PC-3 (cell line): ENCODE measurements at regions not wholly inside any gene's neighbourhood (a gene's known extent, or its start where the extent isn't known, plus 50 kb on each side); places are given as distances from the start of the nearest gene placed in this dataset.

ENCODE experiments used
- ATAC-seq: fragments of 200-7000 bp; cut with Tn5 transposase; 2 replicates; pipeline ENCODE4 v1.9.1; 2020; ENCODE audit warnings: mild to moderate bottlenecking, moderate library complexity
- BruUV-seq: library from RNA; stranded (reverse); fragments of 400-500 nt; replicated peaks from 2 replicates; lab custom pipeline; 2021; lab: Mats Ljungman, UMichigan
- CTCF ChIA-PET: fragments of 300-600 bp; sonication (Branson Sonifier 250); formaldehyde crosslinking; loops from one replicate; lab custom pipeline; 2022; ENCODE audit warnings: antibody characterized with exemption; lab: Charles Lee
- POLR2A ChIA-PET: fragments of 300-600 bp; sonication (Branson Sonifier 250); formaldehyde crosslinking; loops from one replicate; lab custom pipeline; 2022; ENCODE audit warnings: antibody characterized with exemption; ENCODE audit not compliant: unreplicated experiment; lab: Charles Lee
- DNase-seq: peaks from one replicate; pipeline ENCODE4 v3.0.0-alpha.2; 2015
- H2AFZ ChIP-seq: fragments of 300-600 bp; sonication (generic); 2 replicates; pipeline ENCODE4 v1.6.0; 2016; ENCODE audit warnings: antibody characterized with exemption, low read length
- H3F3A ChIP-seq: fragments of 300-600 bp; sonication (generic); one replicate; pipeline ENCODE4 v1.6.0; 2017; ENCODE audit warnings: antibody characterized with exemption, low read length, control low read depth, mild to moderate bottlenecking; ENCODE audit not compliant: unreplicated experiment
- H3K27ac ChIP-seq: fragments of 300-600 bp; sonication (generic); 2 replicates; pipeline ENCODE4 v1.5.1; 2016; ENCODE audit warnings: mild to moderate bottlenecking, low read length
- H3K27me3 ChIP-seq: fragments of 300-600 bp; sonication (generic); 2 replicates; pipeline ENCODE4 v1.6.1; 2016; ENCODE audit warnings: low read length, mixed read lengths
- H3K36me3 ChIP-seq: fragments of 300-600 bp; sonication (generic); 2 replicates; pipeline ENCODE4 v1.6.1; 2016; ENCODE audit warnings: low read depth, mixed run types, low read length, mixed read lengths
- H3K4me1 ChIP-seq: fragments of 300-600 bp; sonication (generic); 2 replicates; pipeline ENCODE4 v1.5.1; 2016; ENCODE audit warnings: low read length; ENCODE audit not compliant: insufficient read depth
- H3K4me2 ChIP-seq: fragments of 300-600 bp; sonication (generic); 2 replicates; pipeline ENCODE4 v1.6.0; 2016; ENCODE audit warnings: low read length
- H3K4me3 ChIP-seq: fragments of 300-600 bp; sonication (generic); 2 replicates; pipeline ENCODE4 v1.5.1; 2016; ENCODE audit warnings: mild to moderate bottlenecking, low read length, mixed read lengths
- H3K79me2 ChIP-seq: fragments of 300-600 bp; sonication (generic); 2 replicates; pipeline ENCODE4 v1.6.1; 2017; ENCODE audit warnings: low read length, mixed read lengths
- H3K9ac ChIP-seq: fragments of 300-600 bp; sonication (generic); 2 replicates; pipeline ENCODE4 v1.6.0; 2016; ENCODE audit warnings: mild to moderate bottlenecking, low read length
- H3K9me2 ChIP-seq: fragments of 300-600 bp; sonication (generic); replicated peaks from 2 replicates; pipeline ENCODE4 v1.6.1; 2016; ENCODE audit warnings: mixed run types, low read length, mixed read lengths
- H3K9me3 ChIP-seq: fragments of 300-600 bp; sonication (generic); 2 replicates; pipeline ENCODE4 v1.6.1; 2016; ENCODE audit warnings: low read length, mixed read lengths
- H4K20me1 ChIP-seq: fragments of 300-600 bp; sonication (generic); 2 replicates; pipeline ENCODE4 v1.6.1; 2016; ENCODE audit warnings: low read length, mixed read lengths
- CTCF ChIP-seq: fragments of 300-600 bp; sonication (generic); conservative IDR thresholded peaks from 2 replicates; pipeline ENCODE4 v1.5.1; 2017; ENCODE audit warnings: antibody characterized with exemption, low read depth, mild to moderate bottlenecking, low read length
- EZH2 ChIP-seq: fragments of 300-600 bp; sonication (generic); IDR thresholded peaks from one replicate; pipeline ENCODE4 v1.6.1; 2017; ENCODE audit warnings: antibody characterized with exemption, mild to moderate bottlenecking, low read length; ENCODE audit not compliant: unreplicated experiment
- EZH2phosphoT487 ChIP-seq: fragments of 300-600 bp; sonication (generic); IDR thresholded peaks from 2 replicates; pipeline ENCODE4 v1.6.1; 2018; ENCODE audit warnings: mild to moderate bottlenecking, antibody characterized with exemption, low read length, borderline replicate concordance
- intact Hi-C: fragments of 100-400 bp; cut with micrococcal nuclease; formaldehyde crosslinking; loops from 2 replicates; pipeline ENCODE4 v1.9.0; 2023

- Histone ChIP-seq H3K27ac (no peak overlapping the region), H3K36me3 (no peaks in the 10 kb centered on the region), H4K20me1 (no peaks in the 10 kb centered on the region), H3K27me3 (no peaks in the 10 kb centered on the region), H2AFZ (no peak overlapping the region), H3K79me2 (no peaks in the 10 kb centered on the region), H3K4me2 (no peak overlapping the region), H3K9me2 (no peaks in the 10 kb centered on the region), H3K4me1 (no peaks in the 10 kb centered on the region), H3K4me3 (no peak overlapping the region), H3F3A (no peaks in the 10 kb centered on the region), H3K9me3 (no peaks in the 10 kb centered on the region), H3K9ac (no peak overlapping the region)
- ChIA-PET POLR2A (no interaction called here), CTCF (no interaction called here)
- intact Hi-C loops = no loop called here
- ATAC-seq = no peak
- TF ChIP-seq EZH2 (no peak), CTCF (no peak)
- DNase-seq = no peak
- no TSS peak for BruUV-seq
Measured at GRCh38 chr16:17899141-17899540, 428.4 kb upstream of the XYLT1 start.

- Histone ChIP-seq H4K20me1 (no peaks in the 10 kb centered on the region), H3K4me3 (no peak overlapping the region), H3K36me3 (no peaks in the 10 kb centered on the region), H2AFZ (no peak overlapping the region), H3K4me1 (no peaks in the 10 kb centered on the region), H3K4me2 (no peak overlapping the region), H3F3A (no peaks in the 10 kb centered on the region), H3K27me3 (no peaks in the 10 kb centered on the region), H3K9me2 (no peaks in the 10 kb centered on the region), H3K27ac (no peak overlapping the region), H3K9ac (no peak overlapping the region), H3K9me3 (no peaks in the 10 kb centered on the region), H3K79me2 (no peaks in the 10 kb centered on the region)
- intact Hi-C loops = no loop called here
- CTCF ChIA-PET = no interaction called here
- POLR2A ChIA-PET = no interaction called here
- no TSS peak for BruUV-seq
- no peak for DNase-seq
- ATAC-seq = no peak
- TF ChIP-seq EZH2 (no peak), EZH2phosphoT487 (no peak), CTCF (no peak)
Measured at GRCh38 chr16:17887963-17888362, 417.2 kb upstream of the XYLT1 start.

- ChIA-PET CTCF (no interaction called here), POLR2A (no interaction called here)
- no peak overlapping the region for H2AFZ ChIP-seq
- no peaks in the 10 kb centered on the region for H3K27me3 ChIP-seq
- no peaks in the 10 kb centered on the region for H3K4me1 ChIP-seq
- intact Hi-C loops = no loop called here
- H3K27ac ChIP-seq = no peak overlapping the region
- no peaks in the 10 kb centered on the region for H3F3A ChIP-seq
- ATAC-seq (no peak), DNase-seq (no peak)
- no peak overlapping the region for H3K9ac ChIP-seq
- BruUV-seq = no TSS peak
- no peak overlapping the region for H3K4me3 ChIP-seq
- no peaks in the 10 kb centered on the region for H4K20me1 ChIP-seq
- H3K79me2 ChIP-seq = no peaks in the 10 kb centered on the region
- no peaks in the 10 kb centered on the region for H3K9me3 ChIP-seq
- no peaks in the 10 kb centered on the region for H3K36me3 ChIP-seq
- H3K9me2 ChIP-seq = no peaks in the 10 kb centered on the region
- TF ChIP-seq EZH2 = no peak
- no peak for TF ChIP-seq EZH2phosphoT487
- no peak for TF ChIP-seq CTCF
- no peak overlapping the region for H3K4me2 ChIP-seq
Measured at GRCh38 chr16:17885659-17886207, 415.0 kb upstream of the XYLT1 start.
